Panc1 (cell line): ENCODE measurements at regions not wholly inside any gene's neighbourhood (a gene's known extent, or its start where the extent isn't known, plus 50 kb on each side); places are given as distances from the start of the nearest gene placed in this dataset.

Source experiments
- CTCF ChIP-seq: fragments of 450-650 bp; IDR thresholded peaks from 2 replicates; pipeline ENCODE4 v1.5.1; 2017; ENCODE audit warnings: mild to moderate bottlenecking
- REST ChIP-seq, 2 experiments: IDR thresholded peaks; 2 replicates each; pipeline ENCODE4 v1.6.1; 2011 to 2012; ENCODE audit warnings: low read depth in 2 of 2, control low read depth in 1 of 2, low read length in 1 of 2, mild to moderate bottlenecking in 1 of 2, moderate library complexity in 1 of 2; ENCODE audit not compliant: insufficient read depth in 1 of 2
- SIN3A ChIP-seq: IDR thresholded peaks from 2 replicates; pipeline ENCODE4 v1.6.1; 2012; ENCODE audit warnings: low read depth, mild to moderate bottlenecking, low read length, moderate library complexity, borderline replicate concordance; ENCODE audit not compliant: insufficient read depth

GRCh38 chr5:96537386-96537785, 104.3 kb upstream of the PCSK1 start:
- no peak for TF ChIP-seq REST (IDR thresholded peaks at IDR 0.05; ENCODE audit: insufficient read depth in 1 of 2, low read depth in 2 of 2, low read length in 1 of 2)
- TF ChIP-seq CTCF: no peak
- TF ChIP-seq SIN3A: no peak
